Dermis microvascular lymphatic vessel endothelial cell (primary cell): ENCODE measurements at regions not wholly inside any gene's neighbourhood (a gene's known extent, or its start where the extent isn't known, plus 50 kb on each side); places are given as distances from the start of the nearest gene placed in this dataset.
"Not testable (repeated sequence)": the region's sequence is repeated elsewhere in the genome, so short reads cannot be mapped to it uniquely, and the experiment has no call there.

Experiments used
- DNase-seq, 2 donors: peaks; one replicate each; pipeline versions ENCODE4 v3.0.0 to v3.0.0-alpha.2; 2010; ENCODE audit warnings: low read depth in 2 of 2

- no peak for DNase-seq
Measured at GRCh38 chr6:119734227-119734626, 384.7 kb upstream of the MAN1A1 start.

GRCh38 chr6:119728935-119729334, 379.4 kb upstream of the MAN1A1 start:
- no peak for DNase-seq

- DNase-seq: no peak
Measured at GRCh38 chr6:119728220-119728750, 378.7 kb upstream of the MAN1A1 start.

- DNase-seq: no peak
Measured at GRCh38 chr6:119727504-119728219, 378.1 kb upstream of the MAN1A1 start.

GRCh38 chr6:119726912-119727311, 377.4 kb upstream of the MAN1A1 start:
- not testable (repeated sequence) for DNase-seq

- DNase-seq: no peak
Measured at GRCh38 chr6:119726086-119726485, 376.5 kb upstream of the MAN1A1 start.

- no peak for DNase-seq
Measured at GRCh38 chr6:119720160-119720559, 370.6 kb upstream of the MAN1A1 start.

- DNase-seq: no peak
Measured at GRCh38 chr6:119717942-119718341, 368.4 kb upstream of the MAN1A1 start.

GRCh38 chr6:119716668-119717270, 367.2 kb upstream of the MAN1A1 start:
- DNase-seq: no peak

- peak; percentile 1 to 10 for DNase-seq
Measured at GRCh38 chr6:119713903-119714302, 364.3 kb upstream of the MAN1A1 start.

GRCh38 chr6:119686644-119687043, 337.1 kb upstream of the MAN1A1 start:
- DNase-seq: no peak

- no peak for DNase-seq
Measured at GRCh38 chr6:119686240-119686639, 336.7 kb upstream of the MAN1A1 start.

- no peak for DNase-seq
Measured at GRCh38 chr6:119683671-119684070, 334.1 kb upstream of the MAN1A1 start.

GRCh38 chr6:119683031-119683430, 333.5 kb upstream of the MAN1A1 start:
- DNase-seq: no peak

- no peak for DNase-seq
Measured at GRCh38 chr6:119678961-119679360, 329.4 kb upstream of the MAN1A1 start.

GRCh38 chr6:119677384-119677783, 327.8 kb upstream of the MAN1A1 start:
- DNase-seq: no peak

GRCh38 chr6:119676961-119677360, 327.4 kb upstream of the MAN1A1 start:
- no peak for DNase-seq

- no peak for DNase-seq
Measured at GRCh38 chr6:119676230-119676629, 326.7 kb upstream of the MAN1A1 start.

GRCh38 chr6:119673741-119674140, 324.2 kb upstream of the MAN1A1 start:
- no peak for DNase-seq

- no peak for DNase-seq
Measured at GRCh38 chr6:119672725-119673124, 323.2 kb upstream of the MAN1A1 start.

GRCh38 chr6:119671105-119671504, 321.5 kb upstream of the MAN1A1 start:
- no peak for DNase-seq

- DNase-seq: peak in 1 of 2 donors; percentile 11
Measured at GRCh38 chr6:119669221-119669620, 319.7 kb upstream of the MAN1A1 start.

- DNase-seq: not testable (repeated sequence)
Measured at GRCh38 chr6:119665432-119665831, 315.9 kb upstream of the MAN1A1 start.
